NT2/D1 (cell line): ENCODE measurements at regions not wholly inside any gene's neighbourhood (a gene's known extent, or its start where the extent isn't known, plus 50 kb on each side); places are given as distances from the start of the nearest gene placed in this dataset.

Experiments
- SUZ12 ChIP-seq: IDR thresholded peaks from 2 replicates; pipeline ENCODE4 v1.6.1; 2011; ENCODE audit not compliant: insufficient read length, insufficient read depth; ENCODE audit errors: extremely low read depth
- YY1 ChIP-seq: IDR thresholded peaks from 2 replicates; pipeline ENCODE4 v1.6.1; 2011; ENCODE audit not compliant: insufficient read length, insufficient read depth
- ZNF274 ChIP-seq: IDR thresholded peaks from 2 replicates; pipeline ENCODE4 v1.6.1; 2011; ENCODE audit warnings: mild to moderate bottlenecking, low read depth, low read length

DNA sequence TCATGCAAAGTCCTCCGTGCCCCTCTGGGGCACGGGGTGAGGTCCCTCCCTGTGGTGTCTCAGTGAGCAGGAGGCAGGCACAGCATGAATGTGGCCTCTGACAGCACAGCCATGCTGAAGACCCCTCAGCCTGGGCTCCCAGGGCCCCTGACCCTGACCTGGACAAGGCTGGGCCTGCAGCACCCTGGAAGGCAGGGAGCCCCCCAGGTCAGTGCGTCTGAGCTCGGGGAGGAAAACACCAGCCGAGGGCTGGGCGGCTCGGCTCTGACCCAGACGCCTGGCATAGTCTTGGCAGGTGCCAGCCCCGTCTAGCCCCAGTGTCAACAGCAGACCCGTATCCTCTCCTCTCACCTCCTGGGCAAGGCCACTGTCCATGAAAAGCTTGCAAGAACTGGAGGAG is 1276.6 kb downstream of the BRD1 start:
- TF ChIP-seq SUZ12 (no peak), ZNF274 (no peak), YY1 (no peak)
